HG02642 (cell line): ENCODE measurements at regions not wholly inside any gene's neighbourhood (a gene's known extent, or its start where the extent isn't known, plus 50 kb on each side); places are given as distances from the start of the nearest gene placed in this dataset.

Source experiments
- ATAC-seq: cut with Tn5 transposase; IDR thresholded peaks from one replicate; pipeline ENCODE4 v1.9.1; 2021; ENCODE audit warnings: mild to moderate bottlenecking; ENCODE audit not compliant: unreplicated experiment, poor library complexity

DNA sequence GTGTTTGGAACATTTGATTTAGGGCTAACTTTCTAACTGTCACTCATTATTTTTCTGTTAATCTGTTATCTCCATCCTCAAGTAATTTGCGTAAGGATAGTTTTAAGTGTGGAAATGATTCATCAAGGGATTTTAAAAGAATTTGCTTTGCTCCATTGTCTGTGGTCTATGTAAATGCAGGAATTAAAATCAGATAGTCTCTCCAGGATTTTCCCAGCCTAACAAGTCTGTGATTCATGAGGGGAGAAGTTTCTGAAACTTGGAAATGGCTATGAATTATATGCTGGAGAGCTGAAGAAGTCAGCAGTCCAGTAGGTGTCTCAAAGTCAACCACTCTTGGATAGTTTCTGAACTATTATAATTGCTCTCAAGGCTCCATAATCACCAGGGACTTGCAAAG is 264.5 kb downstream of the MRPL39 start:
- no peak for ATAC-seq

DNA sequence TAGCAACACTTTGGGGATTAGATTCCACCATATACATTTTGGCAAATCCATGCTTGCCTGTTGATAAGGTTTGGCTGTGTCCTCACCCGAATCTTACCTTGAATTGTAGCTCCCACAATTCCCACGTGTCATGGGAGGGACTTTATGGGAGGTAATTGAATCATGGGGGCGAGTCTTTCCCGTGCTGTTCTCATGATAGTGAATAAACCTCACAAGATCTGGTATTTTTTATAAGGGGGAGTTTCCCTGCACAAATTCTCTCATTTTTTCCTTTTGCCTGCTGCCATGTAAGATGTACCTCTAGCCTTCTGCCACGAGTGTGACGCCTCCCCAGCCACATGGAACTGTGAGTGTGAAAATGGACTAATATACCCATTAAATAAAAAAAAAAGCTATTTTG is 265.3 kb downstream of the MRPL39 start:
- no peak for ATAC-seq

DNA sequence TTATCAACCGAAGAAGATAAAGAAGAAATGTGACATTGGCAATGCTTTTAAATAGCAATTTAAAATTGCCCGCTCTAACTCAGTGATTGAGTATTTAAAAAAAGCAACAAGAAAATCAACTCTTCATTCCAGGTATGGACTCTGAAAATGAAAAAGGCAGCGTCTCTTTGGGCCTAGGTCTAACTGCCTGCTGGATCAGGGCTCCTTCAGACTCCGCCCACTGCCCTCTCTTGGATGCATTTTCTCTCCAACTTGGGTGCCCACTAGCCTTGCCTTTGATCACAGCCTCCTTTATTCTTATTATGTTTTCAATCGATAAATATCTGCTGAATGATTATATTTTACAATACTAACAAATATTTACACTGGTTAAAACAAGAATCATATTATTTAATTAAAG is 268.9 kb downstream of the MRPL39 start:
- no peak for ATAC-seq

DNA sequence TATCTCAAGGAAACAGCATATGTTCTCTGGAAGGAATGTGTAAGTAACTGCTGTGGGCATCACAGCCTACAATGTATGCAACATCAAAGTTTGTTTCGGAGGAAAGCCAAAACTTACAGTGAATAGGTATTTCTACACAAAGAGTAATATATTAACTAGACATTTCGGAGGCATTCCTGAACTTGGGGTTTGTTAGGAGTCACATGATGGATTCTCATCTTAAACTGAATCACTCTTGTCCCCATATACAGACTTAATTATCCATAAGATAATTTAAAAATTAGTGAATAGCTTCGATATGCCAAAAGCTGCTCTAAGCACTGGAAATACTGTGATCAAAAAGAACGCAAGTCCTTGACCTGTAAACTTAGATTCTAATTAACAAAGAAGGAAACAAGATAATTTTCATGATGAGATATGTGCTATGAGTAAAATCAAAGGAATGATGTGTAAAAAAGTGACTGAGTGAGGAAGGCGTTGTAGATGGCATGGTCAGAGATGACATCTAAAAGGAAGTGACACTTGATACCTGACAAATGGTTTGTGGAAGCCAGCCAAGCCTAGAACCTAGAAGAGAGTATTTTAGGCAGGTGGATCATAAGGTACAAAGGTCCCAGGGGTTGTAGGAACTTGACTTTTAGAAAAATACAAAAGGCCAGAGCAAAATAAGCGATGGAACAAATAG is 273.1 kb downstream of the MRPL39 start:
- ATAC-seq = no peak

DNA sequence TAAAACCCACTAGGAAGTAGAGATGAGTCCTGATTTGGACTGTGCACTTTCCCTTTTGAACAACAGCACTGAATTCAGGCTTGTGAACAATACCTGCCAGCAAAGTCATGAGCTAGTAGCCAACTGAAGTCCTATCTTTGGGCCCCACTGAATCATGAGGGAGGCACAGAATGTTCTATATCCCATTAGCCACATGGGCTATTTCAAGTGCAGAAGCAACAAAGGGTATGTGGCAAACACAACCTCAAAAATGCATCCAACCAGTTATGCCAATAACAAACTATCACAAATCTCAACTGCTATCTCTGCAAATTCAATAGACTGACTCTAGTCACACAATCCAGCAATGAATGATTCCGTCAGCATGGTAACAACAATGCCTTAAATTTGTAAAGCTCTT is 276.0 kb downstream of the MRPL39 start:
- ATAC-seq = no peak

DNA sequence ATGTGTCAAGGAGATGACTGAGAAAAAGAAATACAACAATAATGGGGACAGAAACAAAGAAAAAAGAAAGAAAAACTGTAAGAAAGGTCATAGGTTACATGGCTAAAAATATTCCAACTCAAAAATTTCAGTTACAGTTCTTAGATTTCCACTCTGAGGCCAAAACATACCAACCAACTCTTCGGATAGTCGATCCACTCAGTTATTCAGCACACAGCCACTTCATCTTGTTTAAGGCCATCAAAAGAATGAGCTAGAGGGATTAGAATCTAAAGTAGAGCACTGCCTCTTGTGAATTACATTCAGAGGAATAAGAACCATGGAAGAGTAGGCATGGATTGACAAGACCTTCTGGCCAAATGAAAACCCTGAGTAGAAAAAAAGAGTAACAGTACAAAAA is 277.0 kb downstream of the MRPL39 start:
- no peak for ATAC-seq

DNA sequence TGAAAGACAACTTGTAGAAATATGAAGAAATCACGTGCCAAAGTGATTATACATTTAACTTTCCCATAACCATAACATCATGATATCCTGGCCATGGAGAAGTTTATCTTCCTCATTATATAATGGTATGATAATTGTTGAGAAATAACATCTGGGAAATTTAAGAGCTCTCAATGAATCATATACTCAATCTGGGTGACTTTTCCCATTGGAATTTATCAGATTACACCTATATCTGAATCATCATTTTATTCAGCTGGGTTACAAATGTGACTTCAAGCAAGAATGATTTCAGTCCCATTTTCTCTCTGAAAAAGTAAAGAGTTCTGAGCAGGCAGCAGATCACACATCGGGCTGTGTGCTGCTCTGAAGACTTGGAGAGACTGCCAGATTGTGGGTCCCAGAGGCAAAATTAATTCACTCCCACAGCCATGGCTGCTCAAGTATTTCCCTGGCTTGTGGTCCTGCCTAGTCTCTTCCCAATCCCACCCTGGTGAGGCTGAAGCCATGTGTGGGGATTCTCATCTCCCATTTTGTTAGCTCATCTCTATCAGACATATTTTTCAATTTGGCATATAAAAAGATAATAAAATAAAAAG is 278.0 kb downstream of the MRPL39 start:
- ATAC-seq = no peak

DNA sequence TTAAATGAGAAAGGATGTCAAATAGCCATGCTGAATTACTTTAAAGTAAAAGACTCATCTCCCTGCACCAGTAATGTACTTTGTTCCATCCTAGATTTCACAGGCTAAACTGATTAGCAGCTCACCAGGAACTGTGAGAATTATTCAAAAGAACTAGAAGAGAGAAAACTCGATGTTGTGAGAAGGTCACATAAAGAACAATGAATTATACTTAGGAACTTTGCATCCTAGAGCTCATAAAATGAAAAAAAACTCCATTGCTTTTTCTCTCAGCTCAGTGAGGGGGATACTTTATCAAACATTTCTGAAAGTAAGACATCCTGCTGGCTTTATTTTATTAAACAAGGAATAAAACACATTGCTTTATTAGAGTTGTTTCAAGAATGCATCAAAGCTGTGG is 278.5 kb downstream of the MRPL39 start:
- ATAC-seq = no peak

DNA sequence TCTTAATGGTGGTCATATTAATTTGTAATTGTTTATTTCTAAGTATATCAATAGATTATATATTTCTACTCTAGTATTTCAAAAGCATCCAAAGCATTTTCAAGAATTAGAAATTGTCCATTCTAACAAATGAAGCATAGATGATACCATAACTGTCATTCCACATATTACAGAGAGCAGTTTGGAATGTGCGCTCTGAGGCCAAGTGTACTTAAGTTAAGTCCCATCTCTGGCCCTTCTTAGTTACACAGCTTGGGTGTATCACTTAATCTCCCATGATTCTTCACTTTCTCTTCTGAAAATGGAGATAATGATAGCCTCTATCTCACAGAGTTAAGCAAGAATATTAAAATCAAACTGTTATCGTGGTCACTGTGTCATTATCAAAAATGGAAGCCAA is 281.1 kb downstream of the MRPL39 start:
- no peak for ATAC-seq

DNA sequence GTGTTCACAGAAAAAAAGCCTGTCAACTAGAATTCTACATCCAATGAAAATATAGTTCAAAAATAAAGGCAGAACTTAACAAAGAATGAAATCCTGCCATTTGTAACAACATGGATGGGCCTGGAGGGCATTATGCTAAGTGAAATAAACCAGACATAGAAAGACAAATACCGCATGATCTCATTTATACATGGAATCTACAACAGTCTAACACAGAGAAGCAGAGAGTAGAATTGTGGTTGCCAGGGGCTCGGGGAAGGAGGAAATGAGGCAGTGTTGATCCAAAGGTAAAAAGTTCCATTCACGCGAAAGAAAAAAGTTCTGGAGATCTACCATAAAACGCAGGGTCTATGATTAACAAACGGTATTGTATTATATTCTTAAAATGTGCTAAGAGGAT is 282.6 kb downstream of the MRPL39 start:
- ATAC-seq = no peak

DNA sequence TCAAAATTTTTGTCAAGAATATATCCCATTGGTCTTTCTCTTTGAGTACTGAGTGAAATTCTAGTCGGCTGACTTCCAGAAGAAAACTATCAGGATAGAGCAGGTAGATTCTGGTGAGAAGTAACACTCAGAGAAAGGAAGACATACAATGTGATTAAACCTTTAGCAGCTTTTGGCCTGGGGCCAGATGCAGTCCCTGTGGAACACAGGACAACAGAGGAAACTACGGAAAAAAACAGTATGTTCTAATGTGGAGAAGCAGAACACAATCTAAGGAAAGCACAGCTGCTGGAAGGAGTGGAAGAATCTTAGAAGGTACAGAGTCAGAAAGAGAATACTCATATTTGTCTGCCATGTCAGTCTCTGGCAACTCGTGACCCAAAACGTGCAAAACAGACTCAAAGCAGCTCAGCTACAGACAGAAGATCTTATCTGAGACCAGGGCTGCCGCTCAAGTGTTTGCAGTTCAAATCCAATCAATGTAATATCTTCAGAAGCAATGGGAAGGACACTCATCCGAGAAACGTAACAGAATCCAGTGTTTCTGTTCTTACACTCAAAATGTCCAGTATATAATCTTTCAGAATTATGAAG is 283.8 kb downstream of the MRPL39 start:
- no peak for ATAC-seq

DNA sequence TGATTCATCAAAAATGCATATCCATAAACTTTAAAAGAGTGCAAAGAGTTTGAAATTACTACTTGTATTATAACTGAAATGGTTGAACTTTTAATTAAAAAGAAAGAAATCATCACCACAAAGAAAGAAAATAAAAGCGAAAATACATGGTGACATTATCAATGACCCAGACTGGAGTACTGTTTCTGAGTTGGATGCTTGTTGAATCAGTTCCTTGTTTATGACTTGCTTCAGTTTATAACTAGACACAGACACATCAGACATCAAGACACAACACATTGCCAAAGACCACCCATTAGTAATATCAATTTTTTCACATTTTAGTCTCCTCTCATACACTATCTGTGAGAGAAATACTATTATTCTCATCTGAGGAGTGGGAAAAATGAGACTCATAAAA is 293.0 kb downstream of the MRPL39 start:
- ATAC-seq = peak; percentile 44

DNA sequence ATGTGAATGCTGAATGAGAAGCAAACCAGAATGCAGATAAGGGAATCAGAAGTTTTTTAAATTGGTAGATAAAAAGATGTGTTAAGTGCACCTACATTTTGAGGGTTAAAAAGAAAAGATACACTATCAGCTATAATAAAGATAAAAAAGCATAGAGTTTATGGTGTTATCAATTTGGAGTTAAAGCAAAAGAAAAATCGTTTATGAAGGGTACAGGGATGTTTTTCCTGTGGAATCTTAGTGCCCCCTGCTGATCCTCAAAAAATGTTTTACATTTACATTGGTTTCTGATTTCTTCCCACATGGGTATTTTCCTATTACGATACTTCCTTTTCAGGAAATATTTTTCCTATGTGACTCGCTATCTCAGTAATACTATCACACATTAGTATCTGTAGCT is 293.5 kb downstream of the MRPL39 start:
- ATAC-seq = peak; percentile 62

DNA sequence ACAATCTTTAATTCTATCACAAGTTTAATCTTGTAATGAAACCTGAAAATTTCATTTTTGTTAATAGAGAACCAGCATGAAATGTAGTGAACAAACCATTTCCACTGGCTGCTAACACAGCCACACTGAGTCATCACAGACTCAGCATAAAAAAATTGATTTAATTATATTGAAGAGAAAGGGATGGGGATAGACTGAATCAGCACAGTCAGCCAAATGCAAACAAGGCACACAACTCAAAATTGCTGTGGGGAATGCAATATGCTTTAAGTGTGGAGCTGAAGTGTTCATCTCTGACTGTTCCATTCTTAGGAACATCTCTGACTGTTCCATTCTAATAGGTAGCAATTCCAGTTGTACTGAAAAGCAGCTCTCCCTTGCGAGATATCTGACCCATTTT is 299.8 kb downstream of the MRPL39 start:
- no peak for ATAC-seq

DNA sequence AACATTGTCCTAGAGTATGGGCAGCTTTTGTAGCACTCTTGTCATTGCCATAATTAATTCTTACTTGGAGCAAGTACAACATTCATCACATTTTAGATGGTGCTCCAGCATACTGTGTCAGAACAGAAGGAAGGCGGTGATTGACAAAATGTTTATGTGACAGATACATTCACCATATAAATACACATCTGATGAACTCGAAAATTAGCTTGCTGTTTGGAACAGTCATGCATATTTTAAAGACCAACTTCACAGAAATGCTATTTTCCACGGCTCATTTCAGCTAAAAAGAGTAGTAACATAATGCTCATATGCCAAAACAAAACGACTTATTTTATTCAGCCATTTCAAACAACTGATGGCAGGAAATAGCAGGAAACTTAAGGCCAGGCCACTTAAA is 302.7 kb downstream of the MRPL39 start:
- no peak for ATAC-seq

DNA sequence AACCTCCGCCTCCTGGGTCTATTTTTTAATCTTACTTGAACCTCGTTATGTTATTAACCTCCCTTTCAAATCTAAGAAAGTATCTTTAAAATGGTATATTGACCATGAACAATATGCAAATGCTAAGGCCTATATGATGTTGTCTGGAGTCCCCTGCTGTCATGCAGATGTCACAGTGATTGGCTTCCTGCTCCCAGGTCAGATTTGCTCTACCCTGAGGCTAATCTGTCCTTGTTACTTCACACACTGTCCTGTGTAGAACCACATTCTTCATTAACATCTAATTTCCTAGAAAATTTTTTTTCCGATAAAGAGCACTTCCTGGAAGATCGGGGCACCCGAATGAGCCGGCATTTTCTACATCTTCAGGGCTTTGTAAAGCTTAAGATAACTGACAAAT is 306.6 kb downstream of the MRPL39 start:
- ATAC-seq = no peak

DNA sequence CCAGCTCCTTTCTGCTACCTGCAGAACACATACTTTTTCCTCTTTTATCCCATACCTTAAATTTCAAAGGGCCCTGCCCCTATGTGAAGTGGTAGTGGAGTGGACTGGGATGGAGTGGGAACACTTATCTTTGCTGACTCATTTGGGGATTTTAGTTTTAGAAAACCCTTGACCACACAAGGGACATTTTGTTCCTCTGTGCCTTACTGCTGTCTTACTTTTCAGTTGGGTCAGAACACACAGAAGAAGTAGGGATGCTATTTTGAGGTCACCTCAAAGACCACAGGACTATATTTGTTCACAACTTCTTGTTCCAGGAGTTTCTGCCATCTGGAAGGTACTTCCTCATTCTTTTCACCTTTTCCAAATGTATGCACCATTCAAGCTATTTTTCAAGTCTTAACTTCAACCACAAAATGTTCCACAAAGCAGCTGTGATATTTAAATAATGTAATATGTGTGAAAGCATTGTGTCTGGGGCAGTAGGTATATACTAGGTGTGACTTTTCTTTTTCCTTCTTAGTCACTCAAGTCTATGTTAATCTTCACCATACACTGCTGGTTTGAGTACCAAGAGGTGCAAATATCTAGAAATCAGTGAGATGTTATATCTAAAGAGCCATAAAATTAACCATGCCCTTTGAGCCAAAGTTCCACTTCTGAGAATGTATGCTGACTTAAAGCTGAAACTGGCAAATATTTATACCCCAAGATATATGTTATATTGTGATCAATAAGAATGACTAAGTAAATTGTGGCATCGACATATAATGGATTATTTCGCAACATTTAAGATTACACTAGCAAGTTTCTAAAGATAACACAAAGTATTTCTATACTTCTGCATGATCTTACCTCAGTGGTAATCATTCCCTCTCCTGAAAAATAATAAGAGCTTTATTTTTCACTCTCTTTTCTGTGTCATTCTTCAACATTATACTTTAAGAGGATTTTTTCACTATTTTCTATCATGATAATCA is 308.5 kb downstream of the MRPL39 start:
- peak; percentile 92 for ATAC-seq

DNA sequence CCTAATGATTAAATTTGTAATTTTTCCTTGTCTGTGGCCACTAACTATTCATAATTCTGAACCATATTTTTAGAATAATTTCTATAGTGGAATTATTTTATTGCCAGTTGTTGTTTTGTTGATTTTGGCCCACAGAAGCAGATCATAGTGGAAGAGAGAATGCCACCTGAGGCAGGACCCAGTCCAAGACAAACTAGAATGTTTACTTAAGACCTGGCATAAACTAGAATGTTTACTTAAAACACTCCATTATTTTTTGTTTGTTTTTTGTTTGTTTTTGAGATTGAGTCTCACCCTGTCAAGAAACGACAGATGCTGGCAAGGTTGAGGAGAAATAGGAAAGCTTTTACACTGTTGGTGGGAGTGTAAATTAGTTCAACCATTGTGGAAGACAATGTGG is 310.2 kb downstream of the MRPL39 start:
- ATAC-seq = no peak

DNA sequence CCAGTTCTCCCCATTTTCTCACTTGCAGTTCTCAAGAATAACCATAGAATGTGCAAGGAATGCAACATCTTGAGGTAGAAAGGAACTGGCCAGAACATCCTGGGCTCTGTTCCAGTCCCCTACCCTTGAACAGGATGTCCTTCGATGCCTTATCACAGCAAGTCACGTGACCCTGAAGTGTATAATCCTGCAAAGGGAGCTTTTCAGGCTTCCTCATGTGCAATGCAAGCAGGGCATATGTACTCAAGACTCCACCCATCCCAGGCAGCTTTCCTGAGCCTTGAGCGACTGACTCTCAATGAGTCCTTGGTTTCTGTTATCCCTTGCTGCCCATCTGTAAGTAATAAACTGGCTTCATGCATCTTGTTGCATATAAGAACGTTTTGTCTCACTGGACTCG is 311.0 kb downstream of the MRPL39 start:
- ATAC-seq = no peak

DNA sequence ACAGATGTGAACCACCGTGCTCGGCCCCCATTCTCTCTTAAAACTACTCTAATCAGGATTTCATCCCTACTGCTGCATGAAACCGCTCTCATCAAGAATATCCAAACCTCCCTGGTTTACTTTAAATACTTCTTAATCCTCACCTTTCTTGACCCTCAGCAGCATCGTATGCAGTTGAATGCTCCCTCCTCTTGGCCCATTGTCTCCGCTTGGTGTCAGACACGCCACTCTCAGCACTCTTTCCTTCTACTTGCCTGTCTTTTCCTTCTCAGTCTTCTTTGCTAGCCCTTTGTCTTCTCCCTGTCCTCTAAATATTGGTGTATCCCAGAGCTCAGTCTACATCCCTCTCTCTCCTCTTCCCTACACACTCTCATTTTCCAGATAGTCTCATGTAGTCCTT is 314.9 kb downstream of the MRPL39 start:
- ATAC-seq = no peak

DNA sequence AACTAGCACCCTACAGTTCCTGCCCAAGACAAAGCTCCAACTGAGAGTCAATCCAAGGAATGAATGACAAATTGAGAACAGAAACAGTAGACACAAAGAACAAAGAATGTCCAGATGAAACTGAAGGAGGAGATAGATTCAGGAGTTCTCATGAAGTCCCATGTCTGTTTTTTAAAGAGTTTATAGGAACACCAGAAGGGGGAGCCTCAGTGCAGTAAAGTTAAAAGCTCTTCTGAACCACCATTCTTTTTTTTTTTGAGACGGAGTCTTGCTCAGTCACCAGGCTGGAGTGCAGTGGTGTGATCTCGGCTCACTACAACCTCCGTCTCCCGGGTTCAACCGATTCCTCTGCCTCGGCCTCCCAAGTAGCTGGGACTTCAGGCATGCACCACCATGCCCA is 323.6 kb downstream of the MRPL39 start:
- no peak for ATAC-seq
